ENCODE measurements at regions not wholly inside any gene's neighbourhood (a gene's known extent, or its start where the extent isn't known, plus 50 kb on each side); places are given as distances from the start of the nearest gene placed in this dataset.

DNA sequence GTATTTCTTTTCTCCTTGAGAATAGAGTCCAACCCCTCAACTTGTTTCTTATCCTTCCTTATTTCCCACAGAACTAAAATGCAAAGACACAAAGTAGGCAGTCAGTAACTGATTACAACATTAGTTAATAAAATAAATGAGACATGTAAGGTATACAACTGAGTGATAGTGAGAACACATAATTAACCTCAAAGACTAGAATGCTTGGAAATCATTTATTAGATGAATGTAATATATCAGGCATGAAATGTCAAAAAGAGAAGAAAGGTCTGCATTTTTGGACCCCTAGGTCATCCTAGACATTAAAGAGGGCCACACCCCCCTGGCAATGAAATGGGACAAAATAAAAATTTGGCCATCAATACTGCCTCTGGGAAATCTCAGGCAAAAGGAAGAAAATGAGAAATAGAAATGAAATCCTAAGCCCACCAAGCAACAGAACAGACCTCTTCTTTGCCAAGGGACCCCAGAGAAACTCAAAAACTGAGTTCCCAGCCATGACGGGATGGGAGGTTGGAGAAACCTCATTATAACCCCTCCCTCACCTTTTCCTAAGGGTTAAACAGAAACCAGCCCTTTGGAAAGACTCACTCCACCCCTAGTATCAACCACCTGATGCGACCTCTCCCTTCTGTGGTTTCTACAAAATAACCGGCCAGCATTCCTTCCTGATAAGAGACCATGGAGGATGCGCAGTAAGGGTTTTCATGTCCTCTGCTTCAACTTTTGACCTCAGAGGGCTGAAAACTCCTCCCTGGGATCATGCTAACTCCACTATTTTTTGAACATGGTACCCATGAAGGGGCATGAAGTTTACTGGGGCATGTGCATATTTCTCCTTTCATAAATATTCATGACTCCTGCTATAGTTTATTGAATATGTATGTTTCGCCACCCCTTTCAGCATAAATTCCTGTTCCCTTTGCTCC is 90.0 kb upstream of the EXOC1L start:
- no peaks in the 10 kb centered on the region for H3K36me3 ChIP-seq (replicated peaks; ENCODE audit: low read depth, low read length)
- no peak overlapping the region for H3K9ac ChIP-seq (ENCODE audit: low read length)
- H3K9me3 ChIP-seq (ENCODE audit: insufficient read depth, low read length): no peaks in the 10 kb centered on the region
- H3K27me3 ChIP-seq (ENCODE audit: low read depth, low read length): peaks cover 25% of the 10 kb centered on the region
- no peak for TF ChIP-seq EZH2phosphoT487 (IDR thresholded peaks at IDR 0.05; ENCODE audit: low read depth)
- TF ChIP-seq, protein P1, sequence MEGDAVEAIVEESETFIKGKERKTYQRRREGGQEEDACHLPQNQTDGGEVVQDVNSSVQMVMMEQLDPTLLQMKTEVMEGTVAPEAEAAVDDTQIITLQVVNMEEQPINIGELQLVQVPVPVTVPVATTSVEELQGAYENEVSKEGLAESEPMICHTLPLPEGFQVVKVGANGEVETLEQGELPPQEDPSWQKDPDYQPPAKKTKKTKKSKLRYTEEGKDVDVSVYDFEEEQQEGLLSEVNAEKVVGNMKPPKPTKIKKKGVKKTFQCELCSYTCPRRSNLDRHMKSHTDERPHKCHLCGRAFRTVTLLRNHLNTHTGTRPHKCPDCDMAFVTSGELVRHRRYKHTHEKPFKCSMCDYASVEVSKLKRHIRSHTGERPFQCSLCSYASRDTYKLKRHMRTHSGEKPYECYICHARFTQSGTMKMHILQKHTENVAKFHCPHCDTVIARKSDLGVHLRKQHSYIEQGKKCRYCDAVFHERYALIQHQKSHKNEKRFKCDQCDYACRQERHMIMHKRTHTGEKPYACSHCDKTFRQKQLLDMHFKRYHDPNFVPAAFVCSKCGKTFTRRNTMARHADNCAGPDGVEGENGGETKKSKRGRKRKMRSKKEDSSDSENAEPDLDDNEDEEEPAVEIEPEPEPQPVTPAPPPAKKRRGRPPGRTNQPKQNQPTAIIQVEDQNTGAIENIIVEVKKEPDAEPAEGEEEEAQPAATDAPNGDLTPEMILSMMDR (IDR thresholded peaks at IDR 0.05; ENCODE audit: low read depth, low read length): no peak
- H3K4me1 ChIP-seq (ENCODE audit: low read length): no peaks in the 10 kb centered on the region
- no peak overlapping the region for H3K27ac ChIP-seq (ENCODE audit: low read length)
- H2AFZ ChIP-seq (ENCODE audit: low read depth, low read length): no peak overlapping the region
- no peak overlapping the region for H3K4me2 ChIP-seq (ENCODE audit: low read length)
- no peak overlapping the region for H3K4me3 ChIP-seq (ENCODE audit: low read length)
- no peaks in the 10 kb centered on the region for H3K79me2 ChIP-seq (ENCODE audit: low read length)
- H4K20me1 ChIP-seq (ENCODE audit: insufficient read depth, low read length): no peaks in the 10 kb centered on the region

DNA sequence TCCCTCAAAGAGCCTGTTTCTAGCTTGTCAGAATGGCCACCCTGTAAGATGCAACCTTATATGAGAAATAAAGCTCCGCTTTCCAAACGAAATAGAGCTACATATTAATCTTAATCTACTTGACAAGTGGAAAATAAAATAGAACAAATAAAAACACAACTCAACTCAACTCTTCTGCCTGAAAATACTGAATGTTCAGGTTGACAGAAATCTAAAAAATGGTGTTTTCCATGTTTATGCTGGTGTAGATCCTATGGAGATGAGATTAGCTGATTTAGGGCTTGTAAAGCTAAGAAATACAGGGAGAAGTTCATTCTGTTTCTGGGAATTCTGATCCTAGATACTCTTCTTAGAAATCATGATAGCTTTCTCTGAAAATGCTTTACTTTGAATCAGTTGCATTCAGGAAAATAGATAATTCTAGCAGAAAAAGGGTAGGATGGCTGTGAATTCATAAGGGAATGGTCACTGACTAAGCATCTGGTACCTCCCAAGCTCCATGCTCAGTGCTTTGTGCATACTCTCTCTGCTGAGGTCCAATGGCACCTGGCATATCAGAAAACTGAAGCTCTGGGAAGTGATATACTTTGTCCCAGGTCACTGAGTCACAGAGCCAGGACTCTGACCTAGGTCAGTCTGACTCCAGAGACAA is 89.2 kb upstream of the EXOC1L start:
- Histone ChIP-seq H3K4me2 (ENCODE audit: low read length) (no peak overlapping the region), H3K27ac (ENCODE audit: low read length) (no peak overlapping the region), H3K4me3 (ENCODE audit: low read length) (no peak overlapping the region), H4K20me1 (ENCODE audit: insufficient read depth, low read length) (no peaks in the 10 kb centered on the region), H3K79me2 (ENCODE audit: low read length) (no peaks in the 10 kb centered on the region), H3K27me3 (ENCODE audit: low read depth, low read length) (peaks cover 25% of the 10 kb centered on the region), H3K9ac (ENCODE audit: low read length) (no peak overlapping the region), H3K36me3 (replicated peaks; ENCODE audit: low read depth, low read length) (no peaks in the 10 kb centered on the region), H3K4me1 (ENCODE audit: low read length) (no peaks in the 10 kb centered on the region), H3K9me3 (ENCODE audit: insufficient read depth, low read length) (no peaks in the 10 kb centered on the region), H2AFZ (ENCODE audit: low read depth, low read length) (no peak overlapping the region)
- TF ChIP-seq EZH2phosphoT487 (IDR thresholded peaks at IDR 0.05; ENCODE audit: low read depth): no peak
- TF ChIP-seq, protein P1 (IDR thresholded peaks at IDR 0.05; ENCODE audit: low read depth, low read length): no peak

DNA sequence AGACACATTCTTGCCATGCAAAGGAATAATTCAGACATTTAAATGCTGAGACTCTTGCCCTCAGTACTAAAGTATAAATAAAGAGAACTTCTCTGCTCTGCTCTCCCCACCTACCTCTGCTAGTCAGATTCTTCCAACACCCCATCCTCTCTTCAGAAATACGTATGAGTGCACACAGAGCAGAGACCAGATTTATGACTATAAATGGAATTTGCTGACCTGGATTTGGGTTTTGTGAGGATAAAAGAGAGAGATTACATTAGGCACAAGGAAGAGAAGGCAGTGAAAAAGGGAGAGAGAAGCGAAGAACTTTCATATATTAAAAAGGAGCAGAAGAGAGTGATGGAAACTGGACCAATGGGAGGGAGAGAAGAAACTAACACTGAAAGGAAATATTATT is 87.6 kb upstream of the EXOC1L start:
- H3K4me3 ChIP-seq (ENCODE audit: low read length): no peak overlapping the region
- no peak overlapping the region for H3K4me2 ChIP-seq (ENCODE audit: low read length)
- H3K79me2 ChIP-seq (ENCODE audit: low read length): no peaks in the 10 kb centered on the region
- H2AFZ ChIP-seq (ENCODE audit: low read depth, low read length): no peak overlapping the region
- H4K20me1 ChIP-seq (ENCODE audit: insufficient read depth, low read length): no peaks in the 10 kb centered on the region
- TF ChIP-seq EZH2phosphoT487 (IDR thresholded peaks at IDR 0.05; ENCODE audit: low read depth): no peak
- TF ChIP-seq, protein P1 (IDR thresholded peaks at IDR 0.05; ENCODE audit: low read depth, low read length): no peak
- H3K27me3 ChIP-seq (ENCODE audit: low read depth, low read length): peaks cover 25% of the 10 kb centered on the region
- no peak overlapping the region for H3K27ac ChIP-seq (ENCODE audit: low read length)
- H3K9me3 ChIP-seq (ENCODE audit: insufficient read depth, low read length): no peaks in the 10 kb centered on the region
- no peaks in the 10 kb centered on the region for H3K36me3 ChIP-seq (replicated peaks; ENCODE audit: low read depth, low read length)
- H3K4me1 ChIP-seq (ENCODE audit: low read length): no peaks in the 10 kb centered on the region
- no peak overlapping the region for H3K9ac ChIP-seq (ENCODE audit: low read length)

DNA sequence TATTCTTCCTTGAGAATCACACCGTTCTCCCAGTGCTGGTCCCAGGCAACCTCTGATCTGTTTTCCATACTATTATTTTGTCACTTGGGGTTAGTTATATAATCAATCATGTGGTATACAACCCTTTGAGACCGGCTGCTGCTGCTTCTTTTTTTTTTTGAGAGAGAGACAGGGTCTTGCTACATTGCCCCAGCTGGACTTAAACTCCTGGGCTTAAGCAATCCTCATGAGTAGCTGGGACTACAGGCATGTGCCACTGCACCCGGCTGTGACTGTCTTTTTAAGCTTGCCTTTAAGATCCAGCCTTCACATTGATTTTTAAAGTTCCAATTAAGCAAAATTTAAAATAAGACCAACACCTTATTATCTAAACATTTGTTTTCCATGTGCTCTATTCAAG is 86.7 kb upstream of the EXOC1L start:
- Histone ChIP-seq H3K9me3 (ENCODE audit: insufficient read depth, low read length) (no peaks in the 10 kb centered on the region), H3K27ac (ENCODE audit: low read length) (no peak overlapping the region), H2AFZ (ENCODE audit: low read depth, low read length) (no peak overlapping the region), H3K4me1 (ENCODE audit: low read length) (no peaks in the 10 kb centered on the region), H3K4me3 (ENCODE audit: low read length) (no peak overlapping the region), H3K27me3 (ENCODE audit: low read depth, low read length) (peaks cover 25% of the 10 kb centered on the region), H3K4me2 (ENCODE audit: low read length) (no peak overlapping the region), H3K9ac (ENCODE audit: low read length) (no peak overlapping the region), H3K79me2 (ENCODE audit: low read length) (no peaks in the 10 kb centered on the region), H3K36me3 (replicated peaks; ENCODE audit: low read depth, low read length) (no peaks in the 10 kb centered on the region), H4K20me1 (ENCODE audit: insufficient read depth, low read length) (no peaks in the 10 kb centered on the region)
- TF ChIP-seq, protein P1 (IDR thresholded peaks at IDR 0.05; ENCODE audit: low read depth, low read length): no peak
- TF ChIP-seq EZH2phosphoT487 (IDR thresholded peaks at IDR 0.05; ENCODE audit: low read depth): no peak
